ENCODE measurements at regions not wholly inside any gene's neighbourhood (a gene's known extent, or its start where the extent isn't known, plus 50 kb on each side); places are given as distances from the start of the nearest gene placed in this dataset.

- H3K27ac ChIP-seq: no peak overlapping the region
- H3K4me1 ChIP-seq: no peaks in the 10 kb centered on the region
- peak; percentile 61 to 92 (median 88) for ATAC-seq
- H3K9me3 ChIP-seq: no peaks in the 10 kb centered on the region
- peak in 3 of 4 donors; percentile 12 to 32 (median 31) for TF ChIP-seq CTCF (IDR thresholded peaks at IDR 0.05)
- H3K27me3 ChIP-seq: peaks cover 0 to 5% (median 0%) of the 10 kb centered on the region in 4 donors
- DNase-seq: no peak
- peak; percentile 81 for FAIRE-seq
- no peak overlapping the region for H3K4me3 ChIP-seq
- H3K36me3 ChIP-seq: no peaks in the 10 kb centered on the region
- intact Hi-C loops (cut with DNase I): loop anchor here in 1 of 3 donors (10.0 kb wide), 1 partner anchor 579 kb away; no protein-coding TSS in a partner anchor
These were observed 496.3 kb downstream of the PDGFC start for GRCh38 chr4:156475322-156475721.

DNA sequence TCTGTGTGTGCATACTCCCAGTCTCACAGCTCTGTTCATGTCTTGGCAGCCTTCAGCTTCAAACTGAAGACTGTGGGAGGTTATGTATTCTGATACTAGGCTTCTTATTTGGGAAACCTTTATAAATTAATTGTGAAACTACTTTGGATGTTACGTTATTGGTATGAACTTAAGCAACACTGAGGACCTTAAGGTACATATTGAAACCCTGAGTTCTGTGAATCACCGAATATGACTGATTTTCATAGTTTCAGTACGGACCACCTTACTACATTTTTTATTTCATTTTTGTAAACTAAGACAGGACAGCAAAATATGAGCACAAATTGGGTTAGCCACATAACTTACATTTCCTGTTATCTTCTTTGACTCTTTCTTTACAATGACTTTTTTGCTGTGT, 498.4 kb downstream of the PDGFC start:
- WGBS, 2 donors: 67 to 78% methylated on average over 3 of the region's 3 CpGs
- no peak for TF ChIP-seq CTCF (IDR thresholded peaks at IDR 0.05)
- FAIRE-seq (no peak), ATAC-seq (no peak), DNase-seq (no peak)
- Histone ChIP-seq H3K36me3 (no peaks in the 10 kb centered on the region), H3K4me3 (no peak overlapping the region), H3K4me1 (no peaks in the 10 kb centered on the region), H3K27ac (no peak overlapping the region), H3K9me3 (no peaks in the 10 kb centered on the region), H3K27me3 (no peaks in the 10 kb centered on the region)
- intact Hi-C loops (cut with DNase I): loop anchor here in 1 of 3 donors (10.0 kb wide), 1 partner anchor 582 kb away; no protein-coding TSS in a partner anchor

GRCh38 chr4:156472624-156473023, 499.0 kb downstream of the PDGFC start:
- Histone ChIP-seq H3K36me3 (no peaks in the 10 kb centered on the region), H3K4me3 (no peak overlapping the region), H3K9me3 (no peaks in the 10 kb centered on the region), H3K27ac (no peak overlapping the region), H3K4me1 (no peaks in the 10 kb centered on the region), H3K27me3 (no peaks in the 10 kb centered on the region)
- intact Hi-C loops (cut with DNase I): loop anchor here in 1 of 3 donors (10.0 kb wide), 1 partner anchor 582 kb away; no protein-coding TSS in a partner anchor
- no peak for TF ChIP-seq CTCF (IDR thresholded peaks at IDR 0.05)
- no peak for ATAC-seq
- WGBS, 2 donors: 57 to 61% methylated on average over 1 of the region's 1 CpG
- FAIRE-seq: no peak
- no peak for DNase-seq

- FAIRE-seq: no peak
These were observed 505.9 kb upstream of the CTSO start for GRCh38 chr4:156459584-156459983.

More at GRCh38 chr4:156459584-156459983, 505.9 kb upstream of the CTSO start:
- DNase-seq (no peak), ATAC-seq (no peak)
- Histone ChIP-seq H3K27me3 (no peaks in the 10 kb centered on the region), H3K9me3 (no peaks in the 10 kb centered on the region), H3K4me1 (no peaks in the 10 kb centered on the region), H3K27ac (no peak overlapping the region), H3K4me3 (no peak overlapping the region), H3K36me3 (no peaks in the 10 kb centered on the region)
- WGBS, 2 donors: 65 to 78% methylated on average over 5 of the region's 5 CpGs
- TF ChIP-seq CTCF (IDR thresholded peaks at IDR 0.05): no peak
- intact Hi-C loops (cut with DNase I): no loop called here
